NCI-H69 (cell line): ENCODE measurements at regions not wholly inside any gene's neighbourhood (a gene's known extent, or its start where the extent isn't known, plus 50 kb on each side); places are given as distances from the start of the nearest gene placed in this dataset.
"Not testable (repeated sequence)": the region's sequence is repeated elsewhere in the genome, so short reads cannot be mapped to it uniquely, and the experiment has no call there.

Experiments
- DNase-seq: peaks from one replicate; lab custom pipeline; 2025; lab: John Stamatoyannopoulos, UW

DNA sequence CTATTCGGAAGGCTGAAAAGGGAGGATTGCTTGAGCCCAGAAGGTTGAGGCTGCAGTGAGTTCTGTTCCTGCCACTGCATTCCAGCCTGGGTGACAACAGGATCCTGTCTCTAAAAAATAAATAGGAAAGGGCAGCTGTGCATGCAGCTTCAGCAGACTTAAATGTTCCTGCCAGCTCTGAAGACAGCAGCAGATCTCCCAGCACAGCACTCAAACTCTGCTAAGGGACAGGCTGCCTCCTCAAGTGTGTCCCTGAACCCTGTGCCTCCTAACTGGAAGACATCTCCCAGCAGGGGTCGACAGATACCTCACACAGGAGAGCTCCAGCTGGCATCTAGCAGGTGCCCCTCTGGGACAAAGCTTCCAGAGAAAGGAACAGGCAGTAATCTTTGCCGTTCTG, 117.9 kb downstream of the CXCL12 start:
- DNase-seq = no peak

DNA sequence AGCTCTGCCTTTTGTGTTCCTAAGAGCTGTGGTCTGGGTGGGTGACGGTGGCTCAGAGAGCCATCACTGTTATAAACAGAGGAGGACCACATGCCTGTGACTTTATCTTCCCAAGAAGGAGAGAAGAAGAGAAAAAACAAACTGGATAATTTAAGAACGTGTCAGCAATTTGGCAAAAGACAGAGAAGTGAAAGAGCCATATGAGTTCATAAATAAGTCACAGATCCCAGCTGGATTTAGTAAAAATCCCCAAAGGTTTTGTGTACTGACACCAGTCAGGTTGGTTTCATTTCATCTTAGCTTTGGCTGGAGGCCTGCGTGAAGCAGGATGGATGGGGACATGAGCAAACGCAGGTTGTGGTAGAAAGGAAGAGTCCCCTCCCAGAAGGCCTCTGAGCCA, 120.7 kb downstream of the CXCL12 start:
- no peak for DNase-seq

DNA sequence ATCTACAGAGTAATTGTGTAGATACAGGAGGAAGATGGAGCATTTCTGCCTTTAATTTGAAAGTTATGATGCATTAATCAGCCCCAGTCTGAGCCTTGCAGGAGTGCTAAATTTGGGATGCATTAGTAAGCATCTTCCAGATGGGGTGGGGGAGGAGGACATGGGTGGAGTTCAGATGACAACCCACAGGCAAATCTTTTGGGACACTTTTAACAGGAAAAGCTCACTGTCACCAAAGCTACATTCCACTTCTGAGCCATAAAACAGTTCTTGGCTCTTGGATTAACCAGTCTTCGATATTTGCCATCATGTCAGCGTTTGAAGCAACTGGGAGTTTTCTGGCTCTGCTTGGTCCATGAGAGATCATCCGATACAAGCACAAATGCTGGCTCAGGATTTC, 121.1 kb downstream of the CXCL12 start:
- DNase-seq = no peak

DNA sequence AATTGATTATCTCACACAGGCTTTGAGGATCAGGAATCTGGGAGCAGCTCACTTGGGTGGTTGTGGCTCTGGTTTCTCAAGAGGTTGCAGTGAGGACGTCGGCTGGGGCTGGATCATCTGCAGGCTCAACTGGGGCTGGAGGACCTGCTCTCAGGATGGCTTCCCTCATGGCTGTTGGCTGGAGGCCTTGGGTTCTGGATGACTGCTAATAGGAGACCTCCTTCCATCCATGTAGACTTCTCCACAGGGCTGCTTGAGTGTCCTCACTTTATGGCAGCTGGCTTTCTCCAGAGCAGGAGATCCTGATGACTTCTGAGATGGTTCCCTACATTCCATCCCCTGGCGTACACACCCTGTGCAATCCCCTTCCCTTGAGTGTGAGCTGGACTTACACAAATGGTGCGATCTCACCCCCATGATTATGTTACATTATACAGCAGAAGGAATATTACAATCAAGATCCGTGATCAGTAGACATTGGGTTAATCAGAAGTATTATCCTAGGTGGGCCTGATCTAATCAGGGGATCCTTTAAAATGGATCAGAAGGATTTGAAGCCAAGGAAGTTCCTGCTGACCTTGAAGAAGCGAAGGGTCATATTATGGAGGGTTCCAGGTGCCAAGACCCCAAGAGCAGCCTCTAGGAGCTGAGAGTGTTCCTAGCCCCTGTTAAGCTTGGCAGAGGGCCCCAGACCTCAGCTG, 122.2 kb downstream of the CXCL12 start:
- no peak for DNase-seq

DNA sequence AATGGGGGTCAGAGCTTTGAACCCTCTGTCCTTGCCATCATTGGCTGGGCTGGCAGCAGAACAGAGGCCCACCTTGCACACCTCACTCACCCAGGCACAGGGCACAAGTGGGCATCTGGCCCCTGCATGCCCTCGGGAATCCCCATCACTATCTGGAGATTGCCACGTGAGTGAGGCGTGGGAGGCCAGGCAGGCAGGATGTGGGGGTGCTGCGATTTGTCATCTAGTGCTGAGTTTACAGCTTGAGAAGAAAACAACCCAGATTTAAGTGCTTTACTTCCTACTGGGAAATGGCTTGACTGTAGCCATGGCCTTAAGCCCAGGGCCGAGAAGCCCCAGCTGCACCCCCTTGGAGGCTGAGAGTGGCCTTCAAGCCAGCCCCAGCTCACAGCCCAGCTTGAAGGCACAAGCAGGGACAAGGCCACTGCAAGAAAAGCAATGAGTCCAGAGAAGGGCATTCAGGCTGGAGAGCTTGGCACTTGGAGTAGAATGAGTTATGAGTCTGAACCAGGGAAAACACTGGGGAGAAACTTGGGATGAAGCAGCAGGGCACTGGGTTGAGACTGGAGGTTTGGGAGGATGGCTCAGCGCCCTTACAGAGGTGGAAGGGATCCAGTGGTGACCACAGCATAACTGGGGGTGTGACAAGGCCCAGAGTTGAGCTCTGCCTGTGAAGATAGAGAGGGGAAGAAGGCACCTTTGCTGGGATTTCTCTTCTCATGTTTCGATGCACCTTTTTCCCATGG, 123.0 kb downstream of the CXCL12 start:
- no peak for DNase-seq

DNA sequence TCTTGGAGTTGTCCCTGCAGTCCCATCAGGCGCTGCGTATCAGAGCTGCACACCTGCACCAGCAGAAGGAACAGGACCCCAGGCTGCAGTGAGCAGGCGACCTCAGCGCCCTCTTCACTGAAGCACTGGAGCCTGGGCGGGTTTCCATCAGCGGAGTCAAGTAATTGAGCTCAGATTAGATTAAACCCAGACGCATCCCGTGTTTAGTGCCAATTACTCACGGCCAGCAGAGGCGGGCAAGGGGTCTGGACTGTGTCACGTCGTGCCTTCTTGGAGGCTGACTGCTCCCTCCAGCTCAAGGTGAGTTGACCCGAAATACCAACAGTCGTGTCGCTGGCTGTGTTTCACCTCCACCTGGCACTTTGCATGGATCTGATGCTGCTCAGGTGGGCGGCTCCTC, 123.6 kb downstream of the CXCL12 start:
- DNase-seq = no peak

DNA sequence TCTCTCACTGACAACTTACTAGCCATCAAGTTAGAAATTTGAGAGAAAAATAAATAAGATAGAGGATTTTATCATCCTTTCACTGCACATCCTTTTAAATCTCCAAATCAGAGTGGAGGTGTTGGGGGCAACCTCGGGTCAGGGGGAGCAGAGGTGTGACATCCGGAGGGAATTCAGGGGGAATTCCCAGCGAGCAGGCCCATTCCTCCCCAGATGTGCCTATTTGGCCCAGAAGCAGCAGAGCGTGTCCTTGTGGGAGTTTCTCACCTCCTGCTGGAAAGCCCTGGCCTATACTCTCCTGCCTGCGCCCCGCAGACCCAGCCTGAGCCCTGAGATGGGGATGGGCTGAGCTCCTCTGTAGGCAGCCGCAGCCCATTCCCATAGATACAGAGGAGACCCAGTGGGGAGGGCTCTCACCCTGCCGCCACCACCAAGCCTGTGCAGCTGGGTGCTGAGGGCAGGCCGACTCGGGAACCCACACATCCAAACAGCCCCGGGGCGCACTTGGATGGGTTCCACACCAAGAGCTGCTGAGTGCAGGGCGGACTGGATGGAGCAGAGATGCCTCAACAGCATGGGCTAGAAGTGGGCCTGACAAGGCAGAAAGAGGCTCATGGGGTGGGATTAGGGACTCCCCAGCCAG, 124.5 kb downstream of the CXCL12 start:
- no peak for DNase-seq

DNA sequence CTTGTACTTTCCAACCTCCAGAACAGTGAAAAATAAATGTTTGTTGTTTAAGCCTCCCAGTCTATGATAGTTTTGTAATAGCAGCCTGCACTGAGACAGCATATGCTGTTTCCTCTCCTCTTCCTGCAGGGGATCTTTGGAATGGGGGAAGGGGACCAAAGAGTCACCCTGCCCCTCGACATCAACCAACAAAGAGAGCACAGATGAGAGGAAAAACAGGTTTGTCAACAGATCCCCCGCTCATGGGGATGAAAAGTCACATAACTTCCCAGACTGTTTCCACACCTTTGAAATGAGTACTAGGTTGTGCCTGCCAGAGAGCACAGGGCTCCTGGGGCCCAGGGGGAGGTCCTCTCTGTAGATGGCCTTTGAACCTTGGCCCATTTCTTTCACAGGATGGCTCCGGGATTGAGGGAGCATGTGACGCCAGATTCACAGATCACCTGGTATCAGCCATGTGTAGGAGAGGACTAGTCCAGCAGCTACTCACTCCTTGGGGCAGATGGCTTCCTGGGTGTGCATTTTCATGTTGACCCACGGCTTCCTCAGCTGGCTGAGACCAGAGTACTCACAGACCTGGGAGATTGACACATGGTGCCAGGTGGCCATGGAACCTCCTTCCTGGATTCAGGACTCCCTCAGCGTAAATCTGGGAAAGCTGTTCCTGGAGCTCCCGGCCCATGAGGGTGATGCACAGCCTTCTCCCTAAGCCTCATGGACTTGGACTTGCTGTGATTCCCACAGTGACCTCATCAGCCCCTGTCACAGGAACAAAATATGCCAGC, 125.6 kb downstream of the CXCL12 start:
- no peak for DNase-seq

DNA sequence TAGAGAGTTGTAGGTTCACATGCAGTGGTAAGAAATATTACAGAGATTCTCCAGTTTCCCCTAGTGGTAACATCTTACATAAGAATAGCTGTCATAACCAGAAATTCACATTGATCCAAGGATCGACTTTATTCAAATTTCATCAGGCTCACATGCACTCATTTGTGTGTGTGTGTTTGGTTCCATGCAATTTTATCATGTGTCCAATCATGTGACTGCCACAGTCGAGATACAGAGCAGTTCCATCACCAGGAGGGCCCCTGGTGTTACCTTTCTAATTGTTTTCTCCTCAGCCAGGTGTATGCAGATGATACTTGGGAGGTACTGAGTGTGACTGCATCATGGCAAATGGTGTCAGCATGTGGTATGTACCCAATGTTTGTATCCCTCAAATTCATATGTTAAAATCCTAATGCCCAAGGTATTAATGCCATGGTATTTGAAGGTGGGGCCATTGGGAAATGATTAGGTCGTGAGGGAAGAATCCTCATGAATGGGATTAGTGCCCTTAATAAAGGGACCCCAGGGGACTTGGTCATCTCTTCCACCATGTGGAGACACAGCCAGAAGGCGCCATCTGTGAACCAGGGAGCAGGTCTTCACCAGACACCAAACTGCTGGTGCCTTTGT, 126.3 kb downstream of the CXCL12 start:
- DNase-seq = no peak

DNA sequence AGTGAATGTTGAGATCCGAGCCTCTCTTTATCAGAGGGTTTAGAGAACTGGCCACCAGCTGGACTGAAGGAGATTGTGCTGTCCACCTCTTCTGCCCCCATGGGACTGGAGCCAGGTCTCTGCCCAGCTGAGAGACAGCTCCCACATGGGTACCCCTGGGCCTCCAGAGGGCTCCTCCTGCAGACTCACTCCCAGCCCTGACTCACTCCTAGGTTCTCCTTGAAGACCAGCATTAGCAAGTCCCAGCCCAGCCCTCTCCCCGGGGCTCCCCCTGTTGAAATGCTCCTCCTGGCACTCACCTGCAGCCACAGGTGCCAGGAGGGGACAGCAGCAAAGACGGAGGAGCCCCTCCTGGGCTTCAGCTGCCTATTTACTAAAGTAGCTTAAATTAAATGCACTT, 126.9 kb downstream of the CXCL12 start:
- DNase-seq = no peak

DNA sequence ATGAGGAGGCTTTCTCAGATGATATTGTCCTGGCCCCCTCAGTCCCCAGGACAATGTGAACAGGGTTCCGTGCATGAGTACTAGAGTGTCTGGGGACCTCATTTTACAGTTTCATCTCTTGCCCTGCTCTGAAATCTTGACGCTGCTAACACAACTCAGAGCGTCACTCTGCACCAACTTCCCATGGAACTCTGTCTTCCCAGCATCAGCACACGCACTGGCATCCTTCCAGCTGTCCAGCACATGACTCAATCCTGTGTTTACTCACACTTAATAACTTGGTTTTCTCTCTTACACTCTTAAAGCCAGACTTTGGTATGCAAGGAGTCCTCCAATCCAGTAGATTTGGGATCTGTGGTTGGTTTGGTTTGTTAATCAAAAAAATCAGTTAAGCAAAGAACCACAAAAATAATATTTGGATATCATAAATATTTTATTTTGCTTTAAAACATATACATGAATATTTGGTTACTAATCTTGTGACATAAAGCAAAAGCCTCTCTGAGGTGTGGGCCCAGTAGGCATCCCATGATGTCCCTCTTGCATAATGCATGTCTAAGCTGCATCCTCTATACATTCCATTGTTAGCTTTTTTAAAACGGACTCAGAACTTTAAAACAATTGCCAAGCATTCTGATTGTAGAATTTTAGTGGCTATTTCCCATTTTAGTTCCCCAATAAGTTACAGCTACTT, 131.0 kb downstream of the CXCL12 start:
- no peak for DNase-seq

DNA sequence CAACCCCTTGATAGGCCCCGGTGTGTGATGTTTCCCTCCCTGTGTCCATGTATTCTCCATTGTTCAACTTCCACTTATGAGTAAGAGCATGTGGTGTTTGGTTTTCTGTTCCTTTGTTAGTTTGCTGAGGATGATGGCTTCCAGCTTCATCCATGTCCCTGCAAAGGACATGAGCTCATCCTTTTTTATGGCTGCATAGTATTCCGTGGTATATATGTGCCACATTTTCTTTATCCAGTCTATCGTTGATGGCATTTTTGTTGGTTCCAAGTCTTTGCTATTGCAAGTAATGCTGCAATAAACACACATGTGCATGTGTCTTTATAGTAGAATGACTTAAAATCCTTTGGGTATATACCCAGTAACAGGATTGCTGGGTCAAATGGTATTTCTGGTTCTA, 132.3 kb downstream of the CXCL12 start:
- not testable (repeated sequence) for DNase-seq

DNA sequence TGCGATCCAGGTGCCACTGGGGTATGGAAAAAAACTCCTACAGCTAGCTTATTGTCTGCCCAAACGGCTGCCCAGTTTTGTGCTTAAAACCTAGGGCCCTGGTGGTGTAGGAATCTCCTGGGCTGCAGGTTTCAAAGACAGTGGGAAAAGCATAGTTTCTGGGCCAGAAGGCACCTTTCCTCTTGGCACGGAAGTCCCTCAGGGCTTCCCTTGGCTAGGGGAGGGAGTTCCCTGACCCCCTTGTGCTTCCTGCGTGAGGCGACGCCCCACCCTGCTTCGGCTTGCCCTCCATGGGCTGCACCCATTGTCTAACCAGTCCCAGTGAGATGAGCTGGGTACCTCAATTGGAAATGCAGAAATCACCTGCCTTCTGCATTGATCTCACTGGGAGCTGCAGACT, 135.0 kb downstream of the CXCL12 start:
- DNase-seq = not testable (repeated sequence)

DNA sequence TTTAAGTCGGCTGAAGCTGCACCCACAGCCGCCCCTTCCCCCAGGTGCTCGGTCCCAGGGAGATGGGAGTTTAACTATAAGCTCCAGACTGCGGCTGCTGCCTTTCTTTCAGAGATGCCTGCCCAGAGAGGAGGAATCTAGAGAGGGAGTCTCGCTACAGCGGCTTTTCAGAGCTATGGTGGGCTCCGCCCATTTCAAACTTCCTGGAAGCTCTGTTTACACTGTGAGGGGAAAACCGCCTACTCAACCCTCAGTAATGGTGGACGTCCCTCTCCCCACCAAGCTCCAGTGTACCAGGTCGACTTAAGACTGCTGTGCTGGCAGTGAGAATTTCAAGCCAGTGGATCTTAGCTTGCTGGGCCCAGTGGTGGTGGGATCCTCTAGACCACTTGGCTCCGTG, 135.4 kb downstream of the CXCL12 start:
- DNase-seq = no peak

DNA sequence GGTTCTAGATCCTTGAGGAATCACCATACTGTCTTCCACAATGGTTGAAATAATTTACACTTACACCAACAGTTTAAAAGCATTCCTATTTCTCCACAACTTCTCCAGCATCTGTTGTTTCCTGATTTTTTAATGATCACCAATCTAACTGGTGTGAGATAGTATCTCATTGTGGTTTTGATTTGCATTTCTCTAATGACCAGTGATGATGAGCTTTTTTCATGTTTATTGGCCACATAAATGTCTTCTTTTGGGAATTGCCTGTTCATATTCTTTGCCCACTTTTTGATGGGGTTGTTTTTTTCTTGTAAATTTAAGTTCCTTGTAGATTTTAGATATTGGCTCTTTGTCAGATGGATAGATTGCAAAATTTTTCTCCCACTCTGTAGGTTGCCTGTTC, 138.2 kb downstream of the CXCL12 start:
- DNase-seq = not testable (repeated sequence)

DNA sequence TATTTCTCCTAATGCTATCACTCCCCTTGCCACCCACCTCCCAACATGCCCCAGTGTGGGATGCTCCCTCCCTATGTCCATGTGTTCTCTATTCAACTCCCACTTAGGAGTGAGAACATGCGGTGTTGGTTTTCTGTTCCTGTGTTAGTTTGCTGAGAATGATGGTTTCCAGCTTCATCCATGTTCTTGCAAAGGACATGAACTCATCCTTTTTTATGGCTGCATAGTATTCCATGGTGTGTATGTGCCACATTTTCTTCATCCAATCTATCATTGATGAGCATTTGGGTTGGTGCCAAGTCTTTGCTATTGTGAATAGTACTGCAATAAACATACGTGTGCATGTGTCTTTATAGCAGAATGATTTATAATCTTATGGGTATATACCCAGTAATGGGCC, 138.6 kb downstream of the CXCL12 start:
- DNase-seq = not testable (repeated sequence)

DNA sequence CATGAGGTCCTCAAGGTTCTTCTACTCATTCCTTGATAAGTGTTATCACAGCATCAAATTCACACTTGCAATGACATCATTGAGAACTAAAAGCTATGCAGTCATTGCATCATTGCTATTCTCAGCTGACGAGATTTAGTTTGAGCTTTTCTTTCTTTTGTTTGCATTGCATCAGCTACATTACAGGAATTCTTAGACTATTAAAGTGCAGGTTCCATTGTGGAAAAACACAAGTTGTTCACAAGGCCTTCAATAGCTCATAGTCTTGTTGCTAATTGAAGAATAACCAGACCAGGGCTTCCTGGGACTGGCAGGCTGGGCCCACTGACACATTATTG, 139.3 kb downstream of the CXCL12 start:
- DNase-seq = no peak

DNA sequence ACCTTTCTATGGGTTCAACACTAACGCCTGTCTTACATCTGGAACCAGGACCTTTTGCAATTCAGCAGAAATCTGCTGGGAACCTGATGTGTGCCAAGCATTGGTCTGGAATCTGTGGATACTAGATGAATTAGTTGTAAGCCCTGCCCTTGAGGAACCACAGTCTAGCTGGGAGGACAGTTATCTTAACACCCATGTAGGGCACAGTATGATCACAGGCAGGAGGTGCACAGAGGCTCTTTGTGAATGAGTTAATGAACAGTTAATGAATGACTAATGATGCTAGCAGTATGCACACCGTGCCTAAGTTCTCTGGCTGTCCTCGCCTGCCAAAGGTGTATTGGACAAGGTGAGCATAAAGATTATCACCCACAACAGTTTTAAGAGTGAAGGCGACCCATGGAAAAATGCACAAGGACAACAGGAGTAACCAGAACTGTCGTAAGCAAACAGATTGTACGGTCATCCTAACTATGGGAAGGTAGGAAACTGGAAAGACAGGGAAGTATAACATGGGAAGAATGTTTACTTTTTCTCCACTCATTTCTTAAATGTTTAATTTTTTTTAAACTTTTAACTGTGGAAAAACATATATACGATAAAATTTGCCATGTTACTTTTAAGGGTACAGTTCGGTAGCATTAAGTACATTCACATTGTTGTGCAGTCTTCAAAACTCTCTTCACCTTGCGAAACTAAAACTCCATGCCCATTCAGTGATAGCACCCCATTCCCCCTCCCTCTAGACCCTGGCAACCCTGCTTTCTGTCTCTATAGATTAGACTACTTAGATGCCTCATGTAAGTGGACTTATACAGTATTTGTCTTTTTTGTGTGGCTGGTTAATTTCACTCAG, 139.9 kb downstream of the CXCL12 start:
- no peak for DNase-seq

DNA sequence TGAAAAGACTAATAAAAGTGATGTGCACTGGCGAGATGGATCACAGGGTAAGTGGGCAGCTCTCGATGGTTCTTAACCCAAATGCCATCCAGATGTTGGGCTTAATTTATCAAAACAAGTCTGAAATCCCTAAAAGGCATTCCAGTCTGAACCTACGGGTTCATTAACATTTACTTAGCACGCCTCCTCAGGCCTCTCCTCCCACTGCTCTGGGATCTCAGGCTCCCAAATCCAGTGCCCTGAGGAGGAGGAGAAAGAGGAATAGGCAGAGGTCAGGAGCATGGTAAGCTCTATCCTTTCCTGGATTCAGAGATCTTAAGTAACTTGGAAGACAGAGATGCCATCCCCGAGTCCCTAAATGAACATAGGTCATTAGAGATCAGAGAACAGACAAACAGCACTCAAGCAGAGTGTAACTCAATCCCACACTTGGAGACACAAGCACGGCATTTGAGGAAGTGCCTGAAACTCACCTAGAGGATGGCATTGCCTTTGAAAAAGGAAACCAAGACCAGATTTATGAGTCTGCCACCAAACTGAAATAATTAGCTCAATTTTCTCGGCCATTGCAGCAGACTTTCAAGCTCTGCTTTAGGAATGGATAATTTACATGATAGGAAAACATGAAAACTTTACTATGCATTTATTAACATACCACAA, 140.9 kb downstream of the CXCL12 start:
- no peak for DNase-seq

DNA sequence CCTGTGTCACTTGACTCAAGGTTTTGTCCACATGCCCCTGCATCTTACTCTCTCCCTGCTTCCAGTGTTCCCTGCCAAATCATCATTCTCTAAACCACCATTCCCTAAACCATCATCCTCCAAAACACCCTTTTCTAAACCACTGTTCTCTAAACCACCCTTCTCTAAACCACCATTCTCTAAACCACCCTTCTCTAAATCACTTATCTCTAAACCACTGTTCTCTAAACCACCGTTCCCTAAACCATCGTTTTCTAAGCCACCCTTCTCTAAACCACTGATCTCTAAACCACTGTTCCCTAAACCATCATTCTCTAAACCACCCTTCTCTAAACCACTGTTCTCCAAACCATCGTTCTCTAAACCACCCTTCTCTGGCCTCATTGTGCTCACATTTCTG, 142.1 kb downstream of the CXCL12 start:
- DNase-seq = no peak
